ENCODE measurements at regions not wholly inside any gene's neighbourhood (a gene's known extent, or its start where the extent isn't known, plus 50 kb on each side); places are given as distances from the start of the nearest gene placed in this dataset.

DNA sequence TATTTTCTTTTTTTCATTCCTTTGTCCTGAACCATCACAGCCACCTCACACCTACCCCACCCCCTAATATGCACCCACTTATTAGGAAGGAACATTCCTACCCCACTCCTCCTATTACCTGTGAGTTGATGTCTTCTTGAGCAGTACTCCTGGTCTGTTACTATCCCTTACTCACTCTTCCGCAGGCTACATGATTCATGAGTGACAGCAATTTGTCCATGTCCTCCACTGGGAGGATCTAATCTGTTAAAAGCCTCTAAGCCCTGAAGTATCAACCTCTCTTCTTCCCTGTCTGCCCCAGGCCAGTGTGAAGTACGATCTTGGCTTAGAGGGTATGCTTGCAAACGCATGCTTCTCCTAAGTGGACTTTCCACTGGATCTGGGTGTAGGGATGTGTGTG is 75.6 kb upstream of the RFX8 start:
- no peak for DNase-seq

DNA sequence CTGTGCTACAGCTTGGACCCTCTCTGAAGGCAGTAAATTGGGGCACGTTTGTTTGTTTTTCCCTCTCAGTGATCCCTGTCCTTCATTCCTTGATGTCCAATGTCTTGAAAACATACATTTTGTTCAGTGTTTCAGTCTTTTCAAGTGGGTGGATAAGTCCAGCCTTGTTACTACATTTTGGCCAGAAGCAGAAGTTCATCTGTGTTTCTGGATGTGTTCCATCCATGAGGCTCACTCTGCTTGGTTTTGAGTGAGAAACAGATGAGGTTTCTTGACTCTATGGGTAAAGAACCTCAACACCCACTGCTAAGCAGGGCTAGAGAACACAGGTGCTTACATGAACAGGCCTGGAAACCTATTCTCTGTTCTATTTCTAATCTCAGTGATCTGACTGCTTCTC is 74.5 kb upstream of the RFX8 start:
- DNase-seq: no peak

GRCh38 chr2:101546376-101547058 is 71.6 kb upstream of the RFX8 start:
- no peak for DNase-seq

- no peak for DNase-seq
These were observed 71.0 kb upstream of the RFX8 start for GRCh38 chr2:101545950-101546349.

- DNase-seq: no peak
These were observed 65.6 kb upstream of the RFX8 start for GRCh38 chr2:101540518-101540917.

- no peak for DNase-seq
These were observed 63.2 kb upstream of the RFX8 start for GRCh38 chr2:101538076-101538475.

DNA sequence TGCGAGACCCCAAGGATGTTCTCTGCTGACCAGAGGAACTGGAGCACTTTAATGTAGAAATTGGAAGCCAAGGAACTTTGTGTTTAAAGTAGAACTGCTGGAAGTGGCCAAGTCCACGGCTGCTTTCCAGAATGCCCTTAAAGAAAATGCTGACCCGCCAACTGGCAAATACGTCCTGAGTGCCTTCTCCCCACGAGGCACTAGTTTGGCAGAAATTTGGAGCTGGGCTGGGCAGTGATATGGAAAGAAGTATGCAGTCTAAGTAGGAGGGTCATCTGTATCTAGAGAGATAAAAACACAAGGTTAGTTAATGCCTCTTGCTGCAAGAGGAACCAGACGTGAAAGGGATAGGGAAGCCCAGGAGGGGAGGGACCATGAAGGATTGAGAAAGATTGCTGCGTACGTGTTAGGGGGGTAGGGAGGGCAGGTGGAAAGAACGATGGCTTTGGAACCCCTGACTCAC is 59.3 kb upstream of the RFX8 start:
- DNase-seq: no peak

DNA sequence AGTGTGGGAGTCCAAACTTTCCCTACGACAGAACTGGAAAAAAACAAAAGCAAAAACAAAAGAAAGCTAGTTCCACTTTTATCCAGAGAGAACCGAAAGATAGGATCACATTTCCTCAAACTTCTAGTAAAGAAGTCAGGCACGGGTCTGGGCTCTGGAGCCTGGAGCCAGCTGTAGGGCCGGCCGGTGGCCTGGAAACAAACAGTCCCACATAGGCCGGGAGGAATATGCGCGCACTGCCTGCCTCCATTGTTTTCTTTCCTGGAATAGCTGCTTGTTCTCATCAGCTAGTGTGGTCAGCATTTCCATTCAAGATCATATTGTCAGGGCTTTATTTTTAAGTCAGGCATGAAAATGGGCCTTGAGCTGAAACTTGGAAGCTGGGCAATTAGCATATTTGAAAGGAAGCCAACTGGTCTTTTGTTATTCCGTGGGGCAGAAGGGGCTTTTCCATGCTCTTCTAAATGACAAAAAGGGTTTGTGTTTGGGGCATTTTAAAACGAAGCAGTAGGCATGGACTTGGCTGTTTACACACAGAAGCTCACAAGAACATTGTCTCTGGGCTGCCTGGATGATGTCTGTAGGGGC is 58.7 kb upstream of the RFX8 start:
- DNase-seq: no peak

DNA sequence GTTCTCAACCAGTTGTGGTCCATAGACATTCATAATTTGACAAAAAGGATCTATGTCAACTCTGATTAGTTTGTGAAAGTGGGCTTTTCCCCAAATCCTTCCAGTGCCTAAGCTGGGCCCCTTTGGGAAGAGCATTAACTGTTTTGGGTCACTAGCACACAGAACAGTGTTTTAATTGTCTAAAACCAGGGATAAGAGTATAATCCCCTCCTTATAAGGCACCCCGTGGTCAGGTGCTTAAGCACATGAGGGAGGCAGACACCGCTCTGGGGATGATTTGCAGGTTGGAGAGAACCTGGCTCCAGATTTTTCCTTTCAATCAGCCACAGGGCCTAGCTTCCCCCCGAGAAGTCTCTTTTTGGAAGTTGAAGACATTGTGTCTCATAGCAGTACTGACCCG is 53.6 kb upstream of the RFX8 start:
- no peak for DNase-seq

- no peak for DNase-seq
These were observed 50.0 kb upstream of the RFX8 start for GRCh38 chr2:101524806-101525430.
